Muscle of back (tissue), 3 donors: ENCODE measurements at regions not wholly inside any gene's neighbourhood (a gene's known extent, or its start where the extent isn't known, plus 50 kb on each side); places are given as distances from the start of the nearest gene placed in this dataset.

Source experiments
- DNase-seq, 3 donors: peaks; one replicate each; pipeline versions ENCODE4 v3.0.0 to v3.0.0-alpha.2; 2013

DNA sequence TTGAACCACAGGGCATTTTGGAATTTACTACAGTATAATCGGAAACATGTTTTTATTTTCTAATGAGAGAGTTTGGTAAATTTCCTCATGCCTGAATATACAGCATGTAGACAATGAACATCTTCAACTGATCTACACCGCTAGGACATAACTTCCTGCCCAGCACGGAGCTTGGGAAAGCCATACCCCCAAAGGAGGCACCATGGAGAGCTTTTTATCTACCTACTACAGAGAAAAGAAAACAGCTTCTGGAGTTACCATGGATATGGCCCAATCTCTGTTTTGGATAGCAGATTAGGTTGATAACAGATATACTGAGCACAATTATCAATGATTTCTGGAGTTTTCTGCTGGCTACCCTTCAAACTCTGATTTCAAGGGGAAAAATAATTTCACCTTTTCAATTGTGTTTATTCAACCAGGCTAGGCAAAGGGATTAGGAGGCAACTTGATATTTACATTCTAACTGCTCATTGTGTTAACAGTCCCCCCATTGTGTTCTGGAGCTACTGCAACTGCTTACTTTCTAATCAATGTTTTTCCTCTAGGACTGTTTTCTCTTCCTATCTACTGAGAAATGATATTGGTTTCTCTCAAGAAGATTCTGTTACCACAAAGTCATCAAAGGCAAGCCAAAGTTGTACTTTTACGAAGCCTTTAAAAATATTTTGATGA, 123.0 kb upstream of the ARHGAP28 start:
- DNase-seq, result no peak

DNA sequence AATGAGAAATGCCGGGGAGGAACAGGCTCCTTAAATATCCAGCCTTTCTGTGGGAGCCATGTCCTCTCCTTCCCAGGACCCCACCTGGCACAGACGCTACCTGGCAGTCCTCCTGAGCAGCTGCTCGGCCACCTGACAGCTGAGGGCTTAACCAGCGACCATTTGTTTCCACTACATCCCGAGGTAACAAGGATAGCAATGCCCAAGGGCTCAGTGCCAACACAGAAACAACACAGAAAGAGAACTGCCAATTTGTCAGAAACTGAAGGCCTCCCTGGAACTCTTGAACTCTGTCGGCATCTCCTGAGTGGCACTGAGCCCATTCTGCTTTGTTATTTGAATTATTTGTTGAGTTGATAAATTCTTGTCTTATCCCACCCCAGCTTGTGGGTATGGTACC, 122.2 kb upstream of the ARHGAP28 start:
- peak in 1 of 3 donors; percentile 37 for DNase-seq

DNA sequence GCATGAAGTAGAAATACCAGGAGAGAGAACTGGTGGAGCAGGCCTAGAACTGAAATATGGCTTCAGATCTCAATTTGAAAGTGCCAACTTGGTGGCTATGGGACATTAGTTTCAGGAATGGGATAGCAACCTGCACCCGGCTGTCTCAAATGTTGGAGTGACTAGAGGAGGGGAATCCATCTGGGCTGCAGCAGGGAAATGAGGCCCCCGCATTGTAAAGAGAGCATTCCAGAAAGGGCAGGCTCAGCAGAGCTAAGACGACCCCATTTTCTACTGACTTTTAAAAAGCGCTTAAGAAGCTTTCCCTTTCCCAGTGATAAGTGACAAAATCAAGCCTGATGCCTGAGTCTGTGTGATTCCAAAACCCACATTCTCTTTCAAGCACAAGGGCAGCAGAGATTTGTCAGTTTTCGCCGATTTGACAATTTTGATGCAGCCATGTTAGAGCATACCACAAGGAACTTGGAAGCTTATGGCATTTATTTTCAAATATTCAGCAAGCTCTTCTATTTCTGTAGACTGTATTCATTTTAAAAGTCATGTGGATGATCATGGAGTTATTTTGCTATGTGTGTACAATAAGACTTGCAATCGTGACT, 119.8 kb upstream of the ARHGAP28 start:
- DNase-seq, result no peak

DNA sequence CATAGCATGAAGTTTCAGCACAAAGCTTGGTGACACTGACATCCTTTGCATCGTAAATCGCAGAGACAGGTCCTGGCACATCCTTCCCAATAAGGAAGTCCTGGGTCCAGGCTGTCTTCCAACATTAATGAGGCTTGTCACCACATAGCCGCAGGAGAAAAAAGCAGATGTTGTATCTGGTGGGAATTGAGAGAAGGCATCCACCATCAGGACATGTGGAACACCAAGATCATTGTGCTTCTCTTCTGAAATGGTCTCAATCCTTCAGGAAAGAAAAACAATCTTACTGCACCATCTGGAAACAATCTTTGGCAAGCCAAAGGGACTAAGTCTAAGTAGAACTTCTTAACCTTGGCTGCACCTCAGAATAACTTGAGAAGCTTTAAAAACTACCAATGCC, 119.0 kb upstream of the ARHGAP28 start:
- DNase-seq, result peak in 2 of 3 donors; percentile 51 to 73

DNA sequence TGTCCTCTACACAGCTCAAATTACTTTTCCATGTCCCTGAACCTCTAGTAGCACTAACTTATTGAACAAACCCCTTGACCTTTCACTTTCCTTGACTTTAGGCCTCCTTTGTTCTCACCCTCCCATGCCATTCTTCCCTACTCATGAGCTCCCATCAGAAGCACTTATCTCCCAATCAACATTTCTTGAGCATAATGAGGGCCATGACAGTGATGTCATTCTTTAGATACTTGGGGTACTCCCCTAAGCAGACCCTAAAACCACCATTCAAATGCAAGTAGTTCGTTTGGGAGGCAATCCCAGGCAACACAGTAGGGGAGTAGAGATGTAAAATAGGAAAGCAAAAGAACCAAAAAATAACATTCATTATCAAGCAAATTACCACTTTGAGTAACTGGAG, 115.9 kb upstream of the ARHGAP28 start:
- no peak for DNase-seq

DNA sequence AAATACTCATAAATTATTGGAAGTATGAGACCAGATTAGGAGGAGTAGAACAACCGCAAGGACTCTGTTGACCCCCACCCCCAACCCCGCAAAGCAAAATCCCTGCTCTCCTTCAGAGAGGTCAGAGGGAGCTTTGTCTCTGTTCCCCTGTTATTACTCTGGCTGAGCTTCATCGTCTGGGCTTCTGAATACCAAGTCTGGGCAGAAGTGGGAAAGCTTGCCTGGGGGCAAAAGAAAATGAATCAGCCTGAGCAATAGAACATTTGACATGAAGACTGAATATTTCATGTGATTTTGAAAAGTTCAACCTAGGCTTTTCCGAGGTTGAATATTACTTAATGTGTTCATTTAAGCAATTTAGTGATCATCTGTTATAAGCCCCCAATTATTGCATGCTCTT, 114.6 kb upstream of the ARHGAP28 start:
- DNase-seq, result no peak

DNA sequence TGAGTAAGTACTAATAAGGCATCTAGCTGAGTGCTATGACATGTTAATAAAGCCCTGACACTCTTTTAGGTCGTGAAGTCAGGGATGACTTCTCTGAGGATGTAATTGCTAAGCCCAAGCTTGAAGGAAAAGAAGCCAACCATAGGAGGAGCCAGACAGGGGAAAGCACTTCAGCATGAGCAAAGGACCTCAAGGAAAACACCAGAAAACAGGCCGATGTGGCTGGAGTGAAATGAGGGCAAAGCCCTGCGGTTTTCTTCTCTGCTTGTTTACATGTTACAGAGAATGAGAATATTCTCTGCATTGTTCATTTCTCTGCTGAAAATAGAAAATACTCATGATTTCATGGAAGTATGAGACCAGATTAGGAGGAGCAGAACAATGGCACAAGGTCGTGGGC, 112.5 kb upstream of the ARHGAP28 start:
- DNase-seq, result no peak

DNA sequence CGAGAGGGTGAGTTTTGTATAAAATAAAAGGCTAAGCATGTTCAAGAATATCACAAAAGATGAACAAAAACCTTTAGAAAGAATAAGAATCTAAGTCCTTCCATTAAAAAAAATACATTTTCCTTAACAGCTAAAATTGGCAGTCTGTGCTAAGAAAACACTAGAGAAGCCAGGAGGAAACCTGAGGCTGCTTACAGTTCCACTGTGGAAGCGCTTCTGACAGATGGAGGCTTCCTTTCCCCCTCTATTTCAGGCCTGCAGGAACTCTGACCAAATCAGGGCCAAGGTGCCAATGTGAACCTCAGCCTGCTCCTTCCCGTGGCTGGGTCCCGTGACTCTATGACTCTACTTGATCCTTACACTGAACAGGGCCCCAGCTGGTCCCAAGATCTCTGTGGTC, 108.1 kb upstream of the ARHGAP28 start:
- DNase-seq, result peak in 1 of 3 donors; percentile 49

DNA sequence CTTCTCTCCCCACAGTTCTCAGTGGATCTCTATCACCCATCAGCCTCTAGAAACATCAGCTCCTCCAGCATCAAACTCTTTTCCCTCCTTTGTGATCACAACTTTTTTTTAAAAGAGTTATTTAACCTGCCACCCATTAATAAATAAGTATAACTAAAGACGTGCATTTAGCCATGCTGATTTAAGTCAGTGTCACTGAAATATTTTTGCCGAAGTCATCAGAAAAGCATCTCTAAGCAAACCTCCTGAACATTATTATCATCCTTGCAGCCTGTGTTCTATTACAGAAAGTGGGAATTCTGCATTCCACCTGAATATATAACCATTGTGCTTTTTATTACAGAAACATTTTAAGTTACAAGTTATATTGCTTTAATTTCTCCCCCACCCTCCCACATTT, 106.2 kb upstream of the ARHGAP28 start:
- DNase-seq, result no peak

DNA sequence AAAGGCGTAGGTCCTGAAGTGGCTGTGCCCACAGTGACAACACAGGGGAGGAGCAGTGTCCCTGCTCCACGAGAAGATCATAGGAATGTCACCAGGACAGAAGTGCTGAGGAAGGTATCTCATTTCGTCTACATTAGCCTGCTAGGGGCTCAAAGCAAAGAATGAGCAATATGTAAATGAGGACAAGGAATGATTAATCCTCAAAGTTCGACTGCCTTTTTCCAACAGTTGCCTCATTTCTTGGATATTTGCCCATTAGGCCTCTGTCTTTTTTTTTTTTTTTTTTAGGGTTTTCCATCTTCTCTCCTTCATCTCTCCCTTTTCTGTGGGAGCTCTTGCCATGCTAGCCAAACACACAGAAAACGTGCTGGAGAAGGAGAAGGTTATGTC, 105.2 kb upstream of the ARHGAP28 start:
- peak; percentile 49 to 77 (median 72) for DNase-seq

DNA sequence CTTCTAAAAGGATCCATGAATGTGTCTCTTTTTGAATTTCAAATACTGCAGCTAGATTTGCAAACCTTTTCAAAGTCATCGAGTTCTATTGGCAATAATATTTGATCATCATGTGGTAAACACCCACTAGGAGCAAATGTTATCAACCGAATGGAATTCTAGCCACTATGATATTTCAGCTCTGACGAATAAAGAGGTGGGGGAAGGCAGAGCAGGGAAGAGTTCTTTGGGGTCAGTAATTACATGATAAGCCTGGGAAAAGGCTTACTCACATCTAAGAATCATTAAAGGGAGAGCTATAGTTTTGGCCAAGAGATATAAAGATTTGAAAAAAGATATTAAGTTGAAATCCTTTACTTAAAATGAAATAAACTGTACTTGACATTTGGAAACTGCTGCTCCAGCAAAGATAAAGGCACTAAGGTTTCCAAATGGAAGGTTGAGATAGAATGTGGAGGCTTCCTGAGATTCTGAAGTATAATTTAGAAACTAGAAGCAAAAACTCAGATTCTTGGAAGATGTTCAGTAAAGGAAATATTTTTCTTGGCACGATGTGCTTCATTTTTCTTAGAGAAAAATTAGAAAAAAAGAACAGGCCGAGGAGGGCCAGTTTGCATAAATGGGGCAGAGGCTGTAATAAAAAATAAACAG, 104.7 kb upstream of the ARHGAP28 start:
- peak; percentile 65 to 79 (median 75) for DNase-seq

DNA sequence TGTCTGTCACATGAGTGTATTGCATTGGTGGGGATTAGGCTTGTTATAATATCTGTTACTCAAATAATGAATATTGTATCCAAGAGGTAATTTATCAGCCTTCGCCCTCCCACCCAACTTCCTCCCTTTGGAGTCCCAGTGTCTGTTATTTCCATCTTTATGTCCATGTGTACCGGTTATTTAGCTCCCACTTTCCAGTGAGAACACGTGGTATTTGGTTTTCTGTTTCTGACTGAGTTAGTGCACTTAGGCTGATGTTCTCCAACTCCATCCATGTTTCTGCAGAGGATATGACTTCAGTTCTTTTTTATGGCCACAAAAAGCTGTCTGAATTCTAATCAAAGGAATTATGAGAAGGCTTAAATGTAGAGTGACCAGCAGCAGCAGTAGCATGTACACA, 104.0 kb upstream of the ARHGAP28 start:
- peak in 1 of 3 donors; percentile 56 for DNase-seq

DNA sequence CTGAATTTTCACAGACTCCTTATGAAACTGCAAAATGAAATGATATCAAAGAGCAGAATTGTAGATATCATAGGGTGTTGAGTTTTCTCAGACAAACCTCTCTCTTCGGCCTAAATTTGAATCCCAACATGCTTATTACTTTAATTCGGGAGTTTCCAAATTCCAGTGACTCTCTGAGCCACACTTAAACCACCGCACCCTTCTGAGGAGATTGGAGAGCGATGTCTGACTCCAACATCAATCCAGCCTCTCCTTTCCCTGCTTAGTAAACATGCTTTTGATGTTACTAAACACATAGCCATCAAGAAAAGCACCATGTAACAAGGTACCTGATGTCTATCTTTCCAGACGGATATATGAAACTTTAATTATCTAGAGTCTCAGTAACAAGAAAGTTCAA, 103.1 kb upstream of the ARHGAP28 start:
- DNase-seq, result no peak

DNA sequence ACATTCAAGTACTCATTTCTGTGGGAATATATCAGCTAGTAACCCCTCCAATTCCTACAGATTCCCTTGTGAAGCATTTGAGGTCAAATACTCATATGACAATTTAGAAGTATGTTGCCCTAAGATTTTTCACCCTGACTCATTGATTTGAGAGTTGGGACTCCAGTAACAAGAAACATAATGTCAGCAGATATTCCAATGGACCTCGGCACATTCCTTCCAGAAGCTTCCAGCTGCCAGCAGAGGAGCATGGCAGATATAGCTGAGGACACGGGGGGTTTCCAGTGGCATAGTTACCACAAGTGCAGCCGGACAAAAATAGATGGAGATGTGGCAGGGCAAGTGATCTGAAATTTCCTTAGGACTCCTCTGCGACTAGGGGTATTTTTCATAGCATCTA, 101.9 kb upstream of the ARHGAP28 start:
- peak in 1 of 3 donors; percentile 58 for DNase-seq

DNA sequence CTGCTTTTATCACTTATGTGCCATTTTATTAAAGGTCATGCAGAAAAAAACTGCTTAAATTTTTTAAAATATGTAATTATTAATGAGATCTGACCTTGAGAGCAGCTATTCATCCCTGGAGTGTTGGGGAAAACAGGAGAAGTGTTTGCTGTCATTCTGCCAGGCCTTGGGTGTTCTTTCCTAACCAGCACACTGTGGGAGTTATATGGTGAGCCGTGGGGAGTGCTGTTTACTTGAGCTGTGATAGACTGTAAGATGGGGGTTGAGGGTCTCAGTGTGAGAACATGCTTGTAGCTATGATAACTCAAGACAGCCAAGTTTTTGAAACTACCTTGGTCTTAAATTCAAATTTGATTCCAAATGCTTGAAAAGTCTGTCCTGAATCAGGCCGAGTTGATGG, 101.3 kb upstream of the ARHGAP28 start:
- no peak for DNase-seq

DNA sequence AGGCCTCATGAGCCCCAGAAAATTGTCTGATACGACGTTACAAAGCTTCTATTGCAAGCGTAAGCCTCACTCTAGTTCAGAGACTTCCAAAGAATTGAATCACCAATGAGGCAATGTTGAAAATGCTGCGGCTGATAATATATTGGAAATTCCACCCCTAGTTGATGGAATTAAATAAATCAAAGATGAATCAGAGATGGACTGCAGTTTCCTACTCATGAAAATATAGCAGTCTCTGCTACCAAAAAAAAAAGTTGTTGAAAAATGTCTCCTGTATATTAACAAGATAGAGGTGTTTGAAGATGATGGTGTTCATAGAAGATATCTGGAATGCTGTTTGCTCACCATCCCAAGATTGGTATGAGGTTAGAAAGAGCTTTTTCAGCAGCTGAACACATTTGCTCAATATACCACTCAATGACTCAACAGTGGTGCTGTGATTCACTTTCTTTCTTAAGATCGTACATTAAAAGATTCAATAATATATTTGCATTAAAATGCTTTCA, 99.8 kb upstream of the ARHGAP28 start:
- DNase-seq, result peak in 1 of 3 donors; percentile 77

DNA sequence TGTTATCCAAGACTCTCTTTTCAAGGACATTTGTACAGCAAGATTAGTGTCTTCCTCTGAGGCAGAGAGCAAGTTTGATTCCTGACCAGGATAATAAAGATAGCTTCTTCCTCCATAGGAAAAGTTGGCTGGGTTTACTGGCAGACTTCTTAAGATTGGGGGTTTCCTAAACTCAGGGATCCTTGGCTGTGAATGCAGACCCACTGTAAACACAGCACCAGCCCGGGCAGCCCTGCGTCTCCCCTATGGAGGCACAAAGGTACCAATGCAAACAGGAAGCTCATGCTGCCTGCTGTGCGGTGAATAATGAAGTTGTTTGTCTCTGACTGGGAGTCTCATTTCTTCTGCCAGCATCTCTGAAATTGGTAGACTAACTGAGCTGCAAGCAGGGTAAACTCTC, 96.2 kb upstream of the ARHGAP28 start:
- no peak for DNase-seq

DNA sequence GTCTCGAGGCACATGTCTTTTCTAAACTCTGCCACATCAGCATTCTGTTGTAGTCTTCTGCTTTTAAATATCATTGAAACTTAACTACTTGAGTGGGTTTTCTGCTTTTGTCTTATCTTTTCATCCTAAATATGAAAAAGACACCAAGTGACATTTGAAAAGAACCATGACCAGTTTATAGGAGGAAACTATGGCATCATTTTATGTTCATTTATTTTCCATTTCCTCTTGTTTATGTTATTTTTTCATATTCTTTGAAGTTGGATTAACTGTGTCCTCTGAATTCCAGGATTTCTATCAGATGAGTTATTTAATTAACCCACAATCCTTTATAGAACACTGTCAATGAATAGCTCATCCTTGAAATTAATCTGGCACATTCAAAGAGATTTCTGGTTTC, 93.4 kb upstream of the ARHGAP28 start:
- no peak for DNase-seq

DNA sequence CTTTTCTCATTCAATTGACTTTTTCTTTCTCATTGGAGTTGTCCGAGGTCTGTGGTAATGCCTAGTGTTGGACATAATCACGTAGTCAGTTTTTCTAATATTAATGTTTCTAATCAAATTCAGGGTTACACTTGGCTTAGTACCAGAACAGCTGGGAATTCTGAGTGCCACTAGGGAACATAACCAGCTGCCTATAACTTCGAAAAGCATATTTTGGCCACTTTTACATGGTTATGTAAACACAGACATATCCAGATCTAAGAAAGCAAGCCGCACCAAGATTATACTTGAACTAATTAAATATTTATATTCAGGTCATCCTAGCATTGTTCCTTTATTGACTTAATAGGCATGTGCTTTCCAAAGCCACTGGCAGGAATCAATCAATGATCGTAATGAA, 91.1 kb upstream of the ARHGAP28 start:
- peak in 1 of 3 donors; percentile 35 for DNase-seq

DNA sequence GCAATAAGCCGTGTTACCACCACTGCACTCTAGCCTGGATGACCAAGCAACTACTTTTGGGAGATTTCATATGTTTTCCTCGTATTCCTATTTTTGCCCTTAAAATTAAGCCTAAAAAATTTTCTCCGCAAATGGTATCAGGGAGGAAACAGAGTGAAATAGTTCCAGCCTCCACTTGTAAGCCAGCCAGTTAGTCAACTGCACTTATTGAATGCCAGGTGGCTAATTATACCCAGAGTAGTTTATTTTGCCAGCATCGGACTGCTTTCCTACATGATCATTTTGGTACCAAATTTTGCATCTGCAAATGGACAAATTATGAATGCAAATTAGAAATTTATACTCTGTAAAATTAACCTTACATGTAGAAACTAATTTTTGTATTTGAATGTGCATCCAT, 90.2 kb upstream of the ARHGAP28 start:
- no peak for DNase-seq

DNA sequence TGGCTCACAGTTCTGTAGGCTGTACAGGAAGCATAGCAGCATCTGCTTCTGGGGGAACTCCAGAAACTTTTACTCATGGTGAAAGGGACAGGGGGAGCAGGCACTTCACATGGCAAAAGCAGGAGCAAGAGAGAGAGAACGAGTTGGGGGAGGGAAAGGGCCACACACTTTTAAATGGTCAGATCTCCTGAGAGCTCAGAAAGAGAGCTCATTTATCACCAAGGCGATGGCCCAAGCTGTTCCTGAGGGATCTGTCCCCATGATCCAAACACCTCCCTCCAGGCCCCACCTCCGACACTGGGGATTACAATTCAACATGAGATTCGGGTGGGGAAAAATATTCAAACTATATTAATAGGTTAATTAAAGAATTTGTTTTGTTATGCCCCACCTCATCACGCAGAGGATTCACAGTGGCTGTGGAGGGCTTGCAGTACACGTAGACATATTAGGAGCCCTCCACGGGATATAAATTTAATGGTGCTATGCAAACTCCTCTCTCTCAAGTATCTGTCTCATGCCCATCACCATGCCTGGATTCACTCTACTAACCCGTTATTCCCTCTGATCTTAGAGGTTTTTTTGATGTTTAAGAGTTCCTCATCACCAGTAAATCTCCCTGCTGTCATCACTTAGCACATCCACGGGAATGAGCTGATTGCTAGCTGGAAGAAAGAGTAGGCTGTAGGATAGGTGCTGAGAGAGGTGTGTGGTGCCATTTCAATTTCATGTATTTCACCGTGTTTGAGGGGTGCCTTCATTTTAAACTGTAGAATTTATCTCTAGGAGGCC, 84.5 kb upstream of the ARHGAP28 start:
- no peak for DNase-seq

DNA sequence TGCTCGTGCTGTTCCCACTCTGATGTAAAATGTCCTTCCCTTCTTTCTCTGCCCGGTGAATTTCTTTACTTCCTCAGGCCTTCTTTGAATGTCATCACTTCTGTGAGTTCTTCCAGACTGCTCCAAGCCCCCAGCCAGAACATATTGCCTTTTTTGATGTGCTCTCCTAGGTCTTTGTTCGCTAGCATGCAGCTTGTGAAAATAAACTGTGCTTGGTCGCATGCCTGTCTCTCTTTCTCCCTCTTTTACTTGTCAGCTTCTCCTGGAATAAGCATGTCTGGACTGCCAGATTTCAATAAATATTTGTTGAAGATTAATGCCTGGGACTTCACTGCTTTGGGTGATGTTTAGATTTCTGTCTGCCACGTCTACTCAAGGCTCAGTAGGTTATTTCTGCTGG, 82.7 kb upstream of the ARHGAP28 start:
- DNase-seq, result no peak
